Osteoblast (primary cell): ENCODE measurements at regions not wholly inside any gene's neighbourhood (a gene's known extent, or its start where the extent isn't known, plus 50 kb on each side); places are given as distances from the start of the nearest gene placed in this dataset.

ENCODE experiments used
- DNase-seq: peaks from one replicate; pipeline ENCODE4 v3.0.0; 2011; ENCODE audit warnings: low spot score, mixed read lengths; ENCODE audit not compliant: insufficient read length; ENCODE audit errors: missing footprints
- H2AFZ ChIP-seq: 2 replicates; pipeline ENCODE4 v1.6.0; 2011; ENCODE audit warnings: mild to moderate bottlenecking, low read length
- H3K27ac ChIP-seq: 2 replicates; pipeline ENCODE4 v1.5.1; 2011; ENCODE audit warnings: mild to moderate bottlenecking, low read depth, low read length, moderate library complexity
- H3K27me3 ChIP-seq: 2 replicates; pipeline ENCODE4 v1.6.0; 2012; ENCODE audit warnings: mild to moderate bottlenecking, control low read depth, inconsistent platforms, low read length, moderate library complexity; ENCODE audit not compliant: insufficient read depth
- H3K36me3 ChIP-seq: 2 replicates; pipeline ENCODE4 v1.5.1; 2011; ENCODE audit warnings: mild to moderate bottlenecking, low read length, control low read depth, moderate library complexity; ENCODE audit not compliant: insufficient read depth
- H3K4me1 ChIP-seq: 2 replicates; pipeline ENCODE4 v1.5.1; 2011; ENCODE audit warnings: mild to moderate bottlenecking, low read length, control low read depth, moderate library complexity; ENCODE audit not compliant: insufficient read depth
- H3K4me2 ChIP-seq: 2 replicates; pipeline ENCODE4 v1.6.0; 2011; ENCODE audit warnings: mild to moderate bottlenecking, low read length; ENCODE audit not compliant: insufficient read depth
- H3K4me3 ChIP-seq: fragments of 200-600 bp; sonication (generic); 3 replicates; pipeline ENCODE4 v1.5.1; 2012; ENCODE audit warnings: mild to moderate bottlenecking, low read length, inconsistent platforms; ENCODE audit not compliant: insufficient read depth
- H3K79me2 ChIP-seq: 2 replicates; pipeline ENCODE4 v1.6.0; 2012; ENCODE audit warnings: mild to moderate bottlenecking, low read length, control low read depth, inconsistent platforms; ENCODE audit not compliant: insufficient read depth
- H3K9me3 ChIP-seq: 2 replicates; pipeline ENCODE4 v1.5.1; 2011; ENCODE audit warnings: low read depth, low read length, control low read depth
- H4K20me1 ChIP-seq: 2 replicates; pipeline ENCODE4 v1.6.0; 2012; ENCODE audit warnings: mild to moderate bottlenecking, low read length, control low read depth; ENCODE audit not compliant: insufficient read depth
- TF ChIP-seq, protein P1 (sequence below): IDR thresholded peaks from 2 replicates; pipeline ENCODE4 v1.5.1; 2011; ENCODE audit warnings: mild to moderate bottlenecking, low read depth, low read length, moderate library complexity; ENCODE audit errors: extremely low read depth

GRCh38 chr13:100798739-100799361 lies 124.3 kb upstream of the TMTC4 start:
- Histone ChIP-seq H3K27me3 (peaks cover 9% of the 10 kb centered on the region), H3K9me3 (no peaks in the 10 kb centered on the region), H2AFZ (no peak overlapping the region), H3K4me1 (no peaks in the 10 kb centered on the region), H3K79me2 (no peaks in the 10 kb centered on the region), H3K4me2 (no peak overlapping the region), H3K36me3 (no peaks in the 10 kb centered on the region), H3K27ac (no peak overlapping the region), H4K20me1 (no peaks in the 10 kb centered on the region), H3K4me3 (no peak overlapping the region)
- DNase-seq, result no peak
- TF ChIP-seq, protein P1, sequence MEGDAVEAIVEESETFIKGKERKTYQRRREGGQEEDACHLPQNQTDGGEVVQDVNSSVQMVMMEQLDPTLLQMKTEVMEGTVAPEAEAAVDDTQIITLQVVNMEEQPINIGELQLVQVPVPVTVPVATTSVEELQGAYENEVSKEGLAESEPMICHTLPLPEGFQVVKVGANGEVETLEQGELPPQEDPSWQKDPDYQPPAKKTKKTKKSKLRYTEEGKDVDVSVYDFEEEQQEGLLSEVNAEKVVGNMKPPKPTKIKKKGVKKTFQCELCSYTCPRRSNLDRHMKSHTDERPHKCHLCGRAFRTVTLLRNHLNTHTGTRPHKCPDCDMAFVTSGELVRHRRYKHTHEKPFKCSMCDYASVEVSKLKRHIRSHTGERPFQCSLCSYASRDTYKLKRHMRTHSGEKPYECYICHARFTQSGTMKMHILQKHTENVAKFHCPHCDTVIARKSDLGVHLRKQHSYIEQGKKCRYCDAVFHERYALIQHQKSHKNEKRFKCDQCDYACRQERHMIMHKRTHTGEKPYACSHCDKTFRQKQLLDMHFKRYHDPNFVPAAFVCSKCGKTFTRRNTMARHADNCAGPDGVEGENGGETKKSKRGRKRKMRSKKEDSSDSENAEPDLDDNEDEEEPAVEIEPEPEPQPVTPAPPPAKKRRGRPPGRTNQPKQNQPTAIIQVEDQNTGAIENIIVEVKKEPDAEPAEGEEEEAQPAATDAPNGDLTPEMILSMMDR, result no peak

GRCh38 chr13:100797921-100798320 lies 123.3 kb upstream of the TMTC4 start:
- no peak overlapping the region for H3K27ac ChIP-seq
- peaks cover 9% of the 10 kb centered on the region for H3K27me3 ChIP-seq
- H3K4me3 ChIP-seq, result no peak overlapping the region
- no peak overlapping the region for H2AFZ ChIP-seq
- H3K9me3 ChIP-seq, result no peaks in the 10 kb centered on the region
- H3K79me2 ChIP-seq, result no peaks in the 10 kb centered on the region
- TF ChIP-seq, protein P1, result no peak
- no peaks in the 10 kb centered on the region for H4K20me1 ChIP-seq
- no peak overlapping the region for H3K4me2 ChIP-seq
- H3K4me1 ChIP-seq, result no peaks in the 10 kb centered on the region
- DNase-seq, result no peak
- no peaks in the 10 kb centered on the region for H3K36me3 ChIP-seq

DNA sequence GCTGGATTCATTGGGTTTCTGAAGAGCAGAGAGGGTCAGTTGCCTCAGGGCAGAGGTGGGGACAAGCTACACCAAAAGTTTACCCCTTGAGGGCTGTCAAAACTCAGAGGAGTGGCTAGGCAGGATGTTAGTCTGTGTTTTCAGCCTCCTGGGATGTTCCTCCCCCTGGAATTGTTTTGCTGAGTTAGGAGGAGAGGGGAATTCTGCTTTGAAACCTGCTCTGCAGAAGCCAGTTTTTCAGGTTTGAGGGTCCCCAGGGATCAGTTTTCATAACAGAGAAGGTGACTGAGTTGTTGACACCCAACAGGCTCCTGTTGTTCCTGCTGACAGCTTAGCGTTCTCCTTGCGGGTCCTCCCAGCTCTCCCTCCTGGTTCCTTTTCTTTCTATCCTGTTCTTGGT lies 121.9 kb upstream of the TMTC4 start:
- H3K36me3 ChIP-seq, result no peaks in the 10 kb centered on the region
- H3K9me3 ChIP-seq, result no peaks in the 10 kb centered on the region
- peaks cover 9% of the 10 kb centered on the region for H3K27me3 ChIP-seq
- H4K20me1 ChIP-seq, result no peaks in the 10 kb centered on the region
- no peaks in the 10 kb centered on the region for H3K4me1 ChIP-seq
- H2AFZ ChIP-seq, result no peak overlapping the region
- no peaks in the 10 kb centered on the region for H3K79me2 ChIP-seq
- no peak overlapping the region for H3K4me2 ChIP-seq
- TF ChIP-seq, protein P1, result no peak
- no peak overlapping the region for H3K4me3 ChIP-seq
- H3K27ac ChIP-seq, result no peak overlapping the region
- no peak for DNase-seq

DNA sequence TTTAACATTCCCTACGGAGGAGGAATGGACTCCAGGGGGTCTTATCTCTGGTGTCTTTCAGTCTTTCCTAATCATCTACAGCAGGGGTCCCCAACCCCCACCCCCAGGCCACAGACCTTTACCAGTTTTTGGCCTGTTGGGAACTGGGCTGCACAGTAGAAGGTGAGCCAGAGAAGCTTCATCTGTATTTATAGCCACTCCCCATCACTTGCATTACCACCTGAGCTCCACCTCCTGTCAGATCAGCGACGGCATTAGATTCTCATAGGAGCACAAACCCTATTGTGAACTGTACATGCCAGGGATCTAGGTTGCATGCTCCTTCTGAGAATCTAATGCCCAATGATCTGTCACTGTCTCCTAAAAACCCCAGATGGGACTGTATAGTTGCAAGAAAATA lies 120.0 kb upstream of the TMTC4 start:
- Histone ChIP-seq H3K36me3 (no peaks in the 10 kb centered on the region), H3K4me1 (no peaks in the 10 kb centered on the region), H3K27me3 (peaks cover 6% of the 10 kb centered on the region), H3K4me2 (no peak overlapping the region), H3K4me3 (no peak overlapping the region), H2AFZ (no peak overlapping the region), H4K20me1 (no peaks in the 10 kb centered on the region), H3K27ac (no peak overlapping the region), H3K79me2 (no peaks in the 10 kb centered on the region), H3K9me3 (no peaks in the 10 kb centered on the region)
- DNase-seq, result no peak
- TF ChIP-seq, protein P1, result no peak
